GM21786 (cell line): ENCODE measurements at regions not wholly inside any gene's neighbourhood (a gene's known extent, or its start where the extent isn't known, plus 50 kb on each side); places are given as distances from the start of the nearest gene placed in this dataset.

Experiments
- ATAC-seq: cut with Tn5 transposase; IDR thresholded peaks from one replicate; pipeline ENCODE4 v1.9.1; 2021; ENCODE audit not compliant: unreplicated experiment

DNA sequence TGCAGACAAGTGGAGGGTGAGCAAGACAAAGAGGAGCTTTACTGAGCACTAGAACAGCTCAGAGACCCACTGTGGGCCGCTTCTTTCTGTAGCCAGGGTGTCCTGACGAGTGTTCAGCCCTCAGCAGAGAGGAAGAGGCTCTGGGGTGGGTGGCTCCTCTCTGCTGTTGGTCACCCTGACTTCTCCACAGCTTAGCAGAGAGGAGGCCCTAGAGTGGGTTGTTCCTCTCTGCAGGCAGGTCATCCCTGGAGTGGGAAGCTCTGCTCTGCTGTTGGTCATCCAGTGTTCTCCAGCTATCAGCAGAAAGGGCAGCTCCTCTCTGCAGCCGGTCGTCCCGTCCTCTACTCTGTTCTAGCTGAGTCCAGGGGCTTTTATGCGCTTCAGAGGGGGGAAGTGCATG is 286.5 kb downstream of the ICOS start:
- no peak for ATAC-seq

DNA sequence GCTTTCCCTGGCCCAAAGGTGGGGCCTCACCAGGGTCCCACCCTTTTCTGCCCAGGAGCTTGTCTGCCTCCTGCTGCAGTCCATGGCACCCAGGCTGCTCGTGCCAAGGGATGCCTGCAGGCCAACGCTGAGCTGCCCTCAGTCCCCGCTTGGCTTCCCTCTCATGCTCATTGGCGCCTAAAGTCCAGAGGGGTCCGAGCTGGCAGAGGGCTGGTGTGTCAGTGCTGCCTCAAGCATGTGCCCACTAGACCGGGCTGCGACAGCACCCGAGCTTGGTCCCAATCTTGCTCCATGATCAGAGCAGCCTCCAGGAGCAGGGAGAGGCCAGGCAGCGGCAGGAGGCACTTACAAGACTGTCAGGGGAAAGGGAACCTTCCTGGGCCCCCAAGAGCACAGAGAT is 287.0 kb downstream of the ICOS start:
- no peak for ATAC-seq

DNA sequence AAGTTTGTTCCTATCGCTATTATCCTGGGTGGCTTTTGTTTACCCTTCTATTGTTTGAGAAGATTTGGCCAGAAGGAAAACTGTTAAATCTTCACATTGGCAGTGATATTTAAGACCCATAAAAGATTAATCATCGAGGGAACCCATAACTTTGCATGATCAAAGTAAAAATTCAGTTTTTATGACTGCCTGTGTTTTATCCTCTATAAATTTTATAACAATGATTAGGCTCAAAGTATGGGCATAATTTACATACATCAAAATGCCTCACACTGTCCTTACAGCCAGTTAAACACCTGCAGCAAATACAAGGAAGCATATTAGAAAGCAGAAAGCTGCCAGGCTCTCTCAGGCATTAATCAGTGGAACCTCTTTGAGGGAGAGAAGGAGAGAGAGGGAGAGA is 289.1 kb downstream of the ICOS start:
- ATAC-seq, result no peak

DNA sequence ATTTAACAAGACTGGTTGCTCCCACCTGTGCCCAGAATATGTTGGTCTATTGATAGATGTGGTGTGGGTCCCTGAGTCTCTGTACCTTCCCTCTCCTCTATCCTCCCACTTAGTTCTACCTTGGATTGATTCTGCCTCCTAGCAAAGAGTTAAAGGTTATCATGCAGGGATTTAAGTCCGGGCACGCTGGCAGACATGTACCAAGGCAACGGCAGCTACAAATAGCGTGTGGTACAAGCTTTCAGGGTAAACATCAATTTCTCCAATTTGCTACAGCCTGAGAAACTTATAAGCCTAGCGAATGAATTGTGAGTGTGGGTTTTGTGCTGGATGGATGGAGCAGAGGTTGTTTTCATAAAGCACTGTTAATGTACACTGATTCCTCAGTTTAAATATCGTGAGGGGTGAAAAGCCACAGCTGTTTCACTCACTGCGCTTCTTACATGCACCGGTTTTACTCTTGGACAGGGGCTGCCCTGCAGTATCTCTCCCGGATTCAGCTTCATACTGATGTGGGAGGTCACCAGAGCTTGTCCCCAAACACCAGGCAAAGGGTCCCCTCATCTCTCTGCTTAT is 289.8 kb downstream of the ICOS start:
- no peak for ATAC-seq

DNA sequence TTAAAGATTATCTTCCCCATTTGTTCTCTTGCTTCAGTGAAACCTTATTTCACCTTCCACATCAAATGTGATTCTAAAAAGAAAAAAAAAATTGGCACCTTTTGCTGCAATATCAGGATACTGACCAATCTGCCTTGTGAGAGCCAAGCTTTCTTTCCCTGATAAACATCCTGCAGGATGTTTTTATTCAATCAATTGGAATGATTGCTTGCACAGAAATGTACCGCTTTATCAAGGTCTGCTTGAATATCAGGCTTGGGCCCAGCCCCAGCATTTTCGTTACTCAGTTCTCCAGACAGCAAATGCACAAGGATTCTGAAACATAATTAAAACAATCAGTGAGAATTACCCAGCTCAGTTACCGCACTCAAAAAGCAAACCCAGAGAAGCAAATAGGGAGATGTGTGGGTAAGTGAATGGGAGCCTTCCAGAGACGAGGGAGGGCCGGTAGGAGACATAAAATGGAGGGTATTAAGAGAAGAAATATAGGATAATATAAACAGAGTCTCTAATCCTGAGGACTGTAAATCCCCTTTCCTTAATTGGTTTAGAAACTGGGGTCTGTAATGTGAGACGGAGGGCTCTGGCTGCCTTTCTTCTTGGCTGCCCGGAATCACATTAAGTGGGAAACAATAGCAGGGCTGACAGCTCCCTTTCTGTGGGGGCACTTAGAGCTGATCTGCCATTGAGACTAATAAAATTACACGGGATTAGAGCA is 291.8 kb downstream of the ICOS start:
- ATAC-seq, result no peak

DNA sequence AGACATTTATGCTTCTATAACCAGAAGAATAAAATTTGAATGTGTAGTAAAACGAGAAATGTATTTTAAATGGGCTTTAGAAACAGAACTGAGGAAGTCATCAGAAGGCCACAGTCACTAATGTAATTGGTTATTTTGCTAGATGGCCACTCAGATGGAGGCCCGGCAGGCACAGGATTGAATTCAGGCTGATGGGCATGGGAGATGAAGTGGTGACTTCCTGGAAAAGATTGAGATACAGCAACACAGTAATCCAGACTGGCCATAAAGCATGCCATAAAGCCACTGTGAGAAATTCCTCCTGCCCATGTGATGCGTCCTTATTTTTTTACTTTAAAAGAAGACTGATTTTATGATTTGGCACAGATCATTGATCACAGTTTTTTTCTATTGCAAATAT is 297.7 kb downstream of the ICOS start:
- ATAC-seq, result no peak

DNA sequence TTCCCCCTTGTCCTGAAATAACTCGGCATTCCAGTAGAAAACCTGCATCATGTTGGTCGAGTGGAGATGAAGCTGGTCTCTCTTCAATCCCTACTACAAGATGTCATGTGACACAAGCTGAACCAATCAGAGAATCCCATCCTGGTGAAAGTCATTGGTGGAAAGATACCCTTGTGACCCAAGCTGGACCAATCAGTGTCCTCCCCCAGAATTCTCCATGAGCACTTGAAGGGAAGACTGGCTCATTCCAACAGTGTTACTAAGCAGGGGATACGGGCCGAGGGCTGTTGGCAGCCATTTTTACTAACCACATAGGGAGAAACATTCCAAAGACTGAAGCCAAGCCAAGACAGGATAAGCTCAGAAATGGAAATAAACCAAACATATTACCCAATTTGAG is 298.3 kb downstream of the ICOS start:
- no peak for ATAC-seq

DNA sequence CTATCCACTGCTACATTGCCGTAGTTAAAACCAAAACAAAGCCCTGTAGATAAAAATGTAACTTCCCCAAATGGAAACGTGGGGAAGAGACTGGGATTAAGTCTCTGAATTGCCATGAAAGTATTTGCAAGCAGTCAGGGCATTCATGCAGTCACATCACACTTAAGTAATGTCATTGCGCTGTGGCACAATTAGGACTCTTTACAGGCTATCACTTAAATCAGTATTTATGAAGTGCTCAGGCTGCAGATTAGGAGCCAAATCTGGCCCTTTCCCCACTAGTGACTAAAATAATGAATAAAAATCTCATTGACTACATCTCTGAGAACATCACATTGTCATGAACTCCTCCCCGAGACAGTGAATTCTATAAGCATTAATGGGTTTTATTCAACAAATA is 300.9 kb downstream of the ICOS start:
- ATAC-seq, result no peak

DNA sequence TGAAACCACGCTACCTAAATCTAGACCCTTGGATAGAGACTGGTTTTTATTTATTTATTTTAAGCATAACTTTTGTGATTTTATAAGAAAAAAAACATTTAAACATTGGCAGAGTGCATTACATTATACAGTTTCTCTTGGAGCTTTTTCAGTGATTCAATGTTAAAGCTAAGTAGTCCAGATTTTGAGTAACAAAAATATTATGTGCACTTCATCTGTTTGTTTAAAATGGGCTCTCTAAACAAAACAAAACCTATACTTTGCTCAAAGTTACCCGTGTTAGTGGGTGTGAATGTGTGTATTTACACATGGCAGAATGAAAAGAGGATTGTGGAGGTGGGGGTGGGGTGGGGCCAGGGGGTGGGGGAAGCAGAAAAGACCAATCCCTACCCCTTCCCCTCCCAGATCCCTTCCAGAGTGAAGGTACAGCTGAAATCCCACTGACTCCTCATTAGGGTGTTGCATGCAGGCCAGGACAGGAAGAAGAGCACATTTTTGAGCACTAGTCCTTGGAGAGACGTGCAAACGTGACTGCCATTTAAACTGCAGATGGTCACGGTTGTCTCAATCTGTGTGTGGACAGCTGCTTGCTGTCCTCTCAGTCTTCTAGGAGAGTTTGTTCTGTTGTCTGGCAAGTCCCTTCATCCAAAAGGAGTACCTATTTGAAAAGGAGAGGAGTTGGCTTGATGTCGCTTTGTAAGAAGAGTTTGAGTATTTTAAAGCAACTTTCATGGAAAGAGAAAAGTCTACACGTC is 303.0 kb downstream of the ICOS start:
- ATAC-seq, result no peak

DNA sequence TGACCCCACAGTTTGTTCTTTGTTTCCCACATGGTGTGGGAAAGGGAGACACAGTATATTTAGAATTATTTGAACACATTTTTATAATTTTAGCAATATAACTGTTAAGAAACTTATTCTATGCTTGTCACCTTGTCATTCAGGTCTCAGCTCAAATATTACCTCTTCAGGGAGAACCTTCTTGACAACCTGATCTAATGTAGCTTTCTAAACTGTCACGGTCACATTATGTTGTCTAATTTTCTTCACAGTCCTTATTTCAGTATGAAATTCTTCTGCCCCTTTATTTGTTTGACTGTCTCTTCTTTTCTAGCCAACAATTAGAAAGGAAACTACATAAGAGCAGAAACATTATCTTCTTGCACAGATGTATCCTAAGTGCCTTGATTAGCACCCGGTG is 304.3 kb upstream of the PARD3B start:
- no peak for ATAC-seq

DNA sequence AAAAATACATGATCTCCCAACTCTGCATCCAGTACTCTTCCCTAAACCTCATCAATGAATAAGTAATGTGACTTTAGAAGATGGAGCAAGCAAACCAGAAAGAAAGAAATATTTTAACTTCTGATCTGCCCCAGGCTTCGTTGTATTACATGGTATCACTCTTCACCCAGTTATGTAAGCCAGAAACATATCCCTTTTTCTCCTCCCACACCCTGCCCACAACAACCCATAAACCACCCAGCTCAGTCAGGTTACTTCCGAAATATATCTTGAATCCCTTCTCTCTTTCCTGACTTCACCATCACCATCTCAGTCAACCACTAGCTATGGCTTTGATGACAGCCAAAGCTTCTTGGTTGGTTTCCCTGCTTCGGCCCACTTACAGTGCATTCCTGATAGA is 295.8 kb upstream of the PARD3B start:
- no peak for ATAC-seq

DNA sequence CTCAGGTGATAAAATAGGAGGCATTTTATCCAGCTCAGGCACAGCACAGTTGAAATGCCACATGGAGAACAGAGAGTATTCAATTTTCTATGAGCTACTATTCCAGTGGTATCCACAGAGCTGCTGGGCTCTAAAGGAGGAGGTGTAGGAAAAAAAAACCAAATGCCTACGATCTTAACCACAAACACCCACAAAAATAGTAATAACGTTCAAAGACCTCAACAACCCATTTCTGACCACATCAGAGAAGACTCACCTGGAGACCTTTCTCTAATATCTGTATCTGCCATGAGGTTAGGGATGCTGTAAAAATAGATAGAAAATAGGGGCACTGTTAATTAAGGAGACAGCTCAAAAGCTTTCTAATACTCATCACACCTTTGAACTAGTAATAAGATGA is 294.6 kb upstream of the PARD3B start:
- no peak for ATAC-seq

DNA sequence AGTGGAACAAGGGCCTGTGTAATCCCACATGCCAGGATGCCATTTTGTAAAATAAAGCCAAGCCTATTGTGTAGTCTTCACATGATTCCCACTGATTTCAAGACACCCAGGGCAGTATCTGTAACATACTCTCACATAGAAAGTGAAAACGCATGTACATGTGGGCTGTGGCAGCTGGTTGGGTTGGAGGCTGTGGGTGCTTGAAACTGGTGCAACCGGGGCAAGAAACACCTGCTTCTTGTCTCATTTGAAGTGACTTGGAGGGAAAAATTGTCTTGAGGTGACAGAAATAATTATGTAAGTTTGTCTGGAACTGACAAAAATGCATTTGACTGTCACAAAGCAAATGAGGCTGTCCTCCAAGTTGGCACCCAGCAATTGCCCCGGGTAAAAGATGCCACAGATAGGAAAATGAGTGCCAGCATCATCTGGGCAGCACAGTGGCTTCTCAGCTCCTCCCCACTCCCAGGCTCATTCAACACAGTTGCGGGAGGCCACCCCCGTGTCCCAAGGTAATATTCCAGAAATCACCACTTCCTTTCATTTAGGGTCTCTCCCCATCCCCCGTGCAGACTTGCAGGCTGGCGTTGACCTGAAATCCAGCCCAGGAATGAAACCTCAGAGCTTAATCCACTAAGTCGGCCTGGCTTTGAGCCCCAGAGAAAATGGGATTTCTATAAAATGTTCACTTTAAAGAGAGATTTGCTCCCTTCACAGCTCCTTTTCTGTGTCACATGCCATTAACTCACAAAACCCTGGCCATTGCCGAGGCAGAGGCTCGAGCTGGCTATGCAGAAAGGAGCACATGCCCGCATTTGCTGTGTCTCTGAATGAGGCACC is 293.9 kb upstream of the PARD3B start:
- no peak for ATAC-seq

DNA sequence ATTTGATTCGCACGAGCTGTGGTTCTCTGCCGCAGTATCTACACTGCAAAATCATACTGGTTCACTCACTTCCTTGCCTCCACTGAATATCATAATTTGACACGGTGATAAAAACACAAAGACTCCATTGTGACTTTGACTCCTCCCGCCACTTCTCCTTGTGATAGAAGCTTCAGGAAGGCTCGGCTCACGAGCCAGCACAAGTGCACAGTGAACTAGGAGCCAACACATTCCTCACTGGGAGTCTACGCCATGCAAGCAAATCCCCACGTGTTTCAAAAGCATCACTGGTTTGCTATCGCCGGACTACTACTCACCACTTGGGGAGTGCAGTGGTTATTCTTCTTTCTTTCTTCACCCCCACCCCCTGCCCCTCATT is 293.3 kb upstream of the PARD3B start:
- ATAC-seq, result no peak

DNA sequence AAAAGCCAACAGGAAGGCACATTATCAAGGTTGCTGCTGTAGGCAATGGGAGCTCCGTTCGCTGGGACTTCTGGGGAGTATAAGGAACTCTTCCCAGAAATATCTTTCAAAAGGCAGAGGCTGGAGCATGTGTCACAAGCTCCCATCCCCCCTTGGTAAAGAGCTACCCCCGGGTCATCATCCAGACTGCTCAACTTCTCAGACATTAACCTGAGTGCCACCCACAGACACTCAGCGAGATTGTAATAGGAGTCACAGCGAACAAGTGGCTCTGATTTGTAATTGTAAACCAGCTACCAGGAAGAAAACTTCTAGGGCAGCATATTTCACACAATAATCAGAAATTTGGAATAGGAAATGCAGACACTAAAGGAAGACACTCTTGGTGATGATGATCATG is 290.2 kb upstream of the PARD3B start:
- ATAC-seq, result no peak

DNA sequence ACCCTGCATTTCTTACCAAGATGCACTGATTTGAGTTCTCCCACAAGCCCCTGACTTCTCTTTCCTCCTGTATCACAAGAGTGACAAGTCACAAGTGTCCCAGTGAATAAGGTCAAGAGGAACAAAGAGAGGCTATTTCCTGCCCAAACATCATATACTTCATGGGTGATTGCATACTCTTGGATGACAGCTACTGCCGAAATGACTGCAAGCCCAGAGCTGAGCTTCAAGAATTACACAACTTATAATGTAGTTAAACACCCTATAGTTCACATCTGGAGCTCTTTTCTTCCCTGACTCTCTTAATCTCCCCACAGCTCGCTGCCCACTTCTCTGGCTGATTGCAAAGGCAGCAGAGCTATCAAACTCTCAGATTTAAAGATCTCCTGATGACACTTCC is 289.7 kb upstream of the PARD3B start:
- ATAC-seq, result no peak

DNA sequence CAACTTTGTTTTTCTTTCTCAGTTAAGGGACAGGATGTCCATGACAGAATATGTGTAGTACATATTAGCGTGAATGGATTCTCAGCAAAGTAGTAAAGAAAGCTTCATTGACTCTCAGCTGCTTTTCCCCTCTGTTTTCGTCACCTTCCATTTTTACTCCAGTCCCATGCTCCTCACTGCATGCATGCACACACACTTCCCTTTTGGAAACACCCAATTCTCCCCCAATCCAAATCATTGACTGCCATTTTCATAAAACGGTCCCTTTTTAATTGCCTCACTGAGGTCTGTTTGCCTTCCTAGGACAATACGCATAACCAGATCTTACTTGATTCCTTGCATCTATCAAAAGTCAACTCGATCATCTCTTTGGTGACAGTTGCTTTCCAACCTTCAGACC is 287.5 kb upstream of the PARD3B start:
- ATAC-seq, result no peak

DNA sequence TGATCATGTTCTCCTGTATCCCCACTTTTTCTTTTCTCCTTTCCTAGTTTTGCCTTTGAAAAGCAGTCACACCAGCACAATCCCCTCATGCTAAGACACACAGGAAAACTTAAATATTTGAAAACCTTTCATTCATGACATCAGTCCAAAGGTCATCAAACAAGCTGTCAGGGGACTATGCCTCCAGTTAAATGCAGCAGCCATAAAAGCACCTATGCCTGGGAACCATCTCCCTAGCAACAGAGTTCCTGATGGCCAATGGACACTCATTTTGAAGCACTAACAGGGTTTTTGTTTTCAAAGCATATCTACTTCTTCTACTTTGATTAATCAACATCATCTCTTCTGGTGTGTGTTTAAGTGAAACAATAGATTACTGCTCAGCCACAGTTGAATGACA is 286.4 kb upstream of the PARD3B start:
- ATAC-seq, result no peak

DNA sequence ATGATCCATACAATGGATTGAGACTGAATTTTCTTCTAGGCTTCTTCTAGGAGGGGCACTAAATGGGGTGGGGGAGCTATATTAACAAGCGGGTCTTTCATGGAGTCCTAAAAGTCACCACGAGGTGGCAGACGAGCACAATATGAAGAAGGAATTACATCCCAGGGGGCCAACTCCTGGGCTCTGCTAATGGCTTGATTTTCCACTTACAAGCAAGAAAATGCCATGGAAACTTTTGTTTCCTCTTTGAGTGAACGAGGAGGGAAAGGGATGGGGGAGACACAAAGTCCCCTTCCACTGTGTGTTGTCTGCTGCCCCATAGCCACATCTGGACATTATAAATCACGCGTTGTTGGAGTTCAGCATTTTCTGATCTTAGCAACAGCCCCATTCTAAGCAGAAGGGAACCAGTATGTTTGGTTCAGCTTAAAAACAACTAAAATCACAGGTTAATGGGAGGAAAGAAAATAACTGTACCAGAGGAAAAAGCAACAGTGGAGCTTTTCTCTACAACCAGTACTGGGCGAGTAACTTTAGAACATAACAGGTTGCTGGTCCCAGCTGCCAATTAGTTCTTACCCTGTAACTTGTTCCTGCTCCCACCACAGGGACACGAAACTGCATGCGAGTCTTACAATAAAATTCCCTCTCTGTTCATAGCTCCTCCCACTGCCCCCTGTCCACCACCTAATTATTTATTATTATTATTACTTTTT is 285.0 kb upstream of the PARD3B start:
- ATAC-seq, result no peak

DNA sequence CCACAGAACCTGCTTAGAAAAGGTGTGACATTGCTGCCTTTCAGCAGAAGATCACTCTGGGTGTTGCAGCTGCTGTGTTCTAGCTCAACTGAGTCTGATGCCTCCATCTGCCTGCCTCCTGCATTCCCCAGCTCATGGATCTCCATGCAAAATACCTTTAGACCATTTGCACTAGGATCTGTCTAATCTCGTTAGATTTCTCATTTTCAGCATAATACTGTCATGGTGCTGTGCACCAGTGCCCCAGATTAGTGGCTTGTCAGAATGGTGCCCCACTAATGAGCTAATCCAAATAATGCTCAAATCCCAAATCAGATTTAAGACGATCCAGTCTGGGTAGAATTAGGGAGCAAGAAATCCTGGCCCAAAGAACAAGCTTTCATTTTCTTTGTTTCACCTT is 284.4 kb upstream of the PARD3B start:
- no peak for ATAC-seq

DNA sequence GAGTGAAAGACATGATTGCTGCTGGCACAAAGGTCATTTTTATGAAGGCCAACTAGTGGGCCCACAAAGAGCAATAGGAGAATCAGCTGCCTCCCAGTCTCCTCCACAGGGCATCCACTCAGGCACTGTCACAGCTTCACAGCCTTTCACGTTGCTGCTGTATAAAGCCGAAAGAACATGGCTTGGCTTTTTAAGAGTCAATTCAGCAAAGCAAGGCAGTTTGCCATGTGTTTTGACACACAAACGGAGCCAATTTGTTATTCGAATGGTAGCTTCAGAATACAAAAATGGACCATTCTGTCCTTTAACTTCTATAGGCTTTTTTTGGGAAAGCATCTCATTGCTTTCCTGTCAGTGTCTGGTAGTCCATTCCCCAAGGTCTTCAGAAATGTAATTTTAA is 283.4 kb upstream of the PARD3B start:
- no peak for ATAC-seq
